Chondrocyte (in vitro differentiated cells): ENCODE measurements at regions not wholly inside any gene's neighbourhood (a gene's known extent, or its start where the extent isn't known, plus 50 kb on each side); places are given as distances from the start of the nearest gene placed in this dataset.

Source experiments
- DNase-seq: peaks from one replicate; pipeline ENCODE4 v3.0.0; 2021; ENCODE audit warnings: mixed read lengths, low spot score
- H3K27ac Mint-ChIP-seq: one replicate; pipeline ENCODE4 v1.8.0; 2021; ENCODE audit warnings: mild to moderate bottlenecking, moderate library complexity, mixed read lengths; ENCODE audit not compliant: unreplicated experiment
- H3K27me3 Mint-ChIP-seq: 2 replicates; pipeline ENCODE4 v1.8.0; 2021; ENCODE audit warnings: low read depth, mixed read lengths
- H3K36me3 Mint-ChIP-seq: 2 replicates; pipeline ENCODE4 v1.8.0; 2021; ENCODE audit warnings: low read depth, mixed read lengths
- H3K4me1 Mint-ChIP-seq: 2 replicates; pipeline ENCODE4 v1.8.0; 2021; ENCODE audit warnings: low read depth, mild to moderate bottlenecking, mixed read lengths
- H3K4me3 Mint-ChIP-seq: one replicate; pipeline ENCODE4 v1.8.0; 2021; ENCODE audit warnings: mild to moderate bottlenecking, moderate library complexity, mixed read lengths; ENCODE audit not compliant: unreplicated experiment
- H3K9me3 Mint-ChIP-seq: 2 replicates; pipeline ENCODE4 v1.8.0; 2021; ENCODE audit warnings: low read depth, mixed read lengths
- CTCF ChIP-seq: fragments of 200-600 bp; sonication (generic); IDR thresholded peaks from 2 replicates; pipeline ENCODE4 v1.5.0; 2021; ENCODE audit warnings: antibody characterized with exemption, mild to moderate bottlenecking, moderate library complexity

GRCh38 chr13:30091691-30092090 lies 215.7 kb downstream of the KATNAL1 start:
- H3K9me3 Mint-ChIP-seq = no peaks in the 10 kb centered on the region
- H3K36me3 Mint-ChIP-seq = no peaks in the 10 kb centered on the region
- no peak for TF ChIP-seq CTCF
- H3K4me3 Mint-ChIP-seq = no peak overlapping the region
- H3K27me3 Mint-ChIP-seq = peaks cover 10% of the 10 kb centered on the region
- H3K4me1 Mint-ChIP-seq = no peaks in the 10 kb centered on the region
- no peak for DNase-seq
- no peak overlapping the region for H3K27ac Mint-ChIP-seq

GRCh38 chr13:30091035-30091434 lies 216.3 kb downstream of the KATNAL1 start:
- Mint-ChIP-seq H3K27ac (no peak overlapping the region), H3K4me1 (no peaks in the 10 kb centered on the region), H3K9me3 (no peaks in the 10 kb centered on the region), H3K27me3 (peaks cover 10% of the 10 kb centered on the region), H3K4me3 (no peak overlapping the region), H3K36me3 (no peaks in the 10 kb centered on the region)
- DNase-seq = no peak
- no peak for TF ChIP-seq CTCF

GRCh38 chr13:30088312-30088855 lies 219.0 kb downstream of the KATNAL1 start:
- no peak for DNase-seq
- no peaks in the 10 kb centered on the region for H3K4me1 Mint-ChIP-seq
- H3K36me3 Mint-ChIP-seq = no peaks in the 10 kb centered on the region
- peaks cover 6% of the 10 kb centered on the region for H3K27me3 Mint-ChIP-seq
- peaks cover 10% of the 10 kb centered on the region for H3K9me3 Mint-ChIP-seq
- TF ChIP-seq CTCF = no peak
- H3K27ac Mint-ChIP-seq = no peak overlapping the region
- H3K4me3 Mint-ChIP-seq = no peak overlapping the region

- no peak for TF ChIP-seq CTCF
- H3K9me3 Mint-ChIP-seq = peaks cover 14% of the 10 kb centered on the region
- H3K27ac Mint-ChIP-seq = no peak overlapping the region
- H3K27me3 Mint-ChIP-seq = peaks cover 6% of the 10 kb centered on the region
- no peaks in the 10 kb centered on the region for H3K4me1 Mint-ChIP-seq
- H3K4me3 Mint-ChIP-seq = no peak overlapping the region
- H3K36me3 Mint-ChIP-seq = peaks cover 3% of the 10 kb centered on the region
- no peak for DNase-seq
Observed at GRCh38 chr13:30085087-30085486, 222.3 kb downstream of the KATNAL1 start.

- Mint-ChIP-seq H3K9me3 (peaks cover 14% of the 10 kb centered on the region), H3K27ac (no peak overlapping the region), H3K4me3 (no peak overlapping the region), H3K36me3 (peaks cover 3% of the 10 kb centered on the region), H3K27me3 (peaks cover 6% of the 10 kb centered on the region), H3K4me1 (peaks cover under 1% of the 10 kb centered on the region)
- TF ChIP-seq CTCF = no peak
- DNase-seq = no peak
Observed at GRCh38 chr13:30082391-30082790, 225.0 kb downstream of the KATNAL1 start.
